IgD-negative memory B cell (primary cell): ENCODE measurements at regions not wholly inside any gene's neighbourhood (a gene's known extent, or its start where the extent isn't known, plus 50 kb on each side); places are given as distances from the start of the nearest gene placed in this dataset.
"Not testable (repeated sequence)": the region's sequence is repeated elsewhere in the genome, so short reads cannot be mapped to it uniquely, and the experiment has no call there.

ENCODE experiments used
- H3K27ac Mint-ChIP-seq, 3 donors: one replicate each; pipeline ENCODE4 v1.8.0; 2020 to 2022; ENCODE audit warnings: mild to moderate bottlenecking in 3 of 3, mixed read lengths in 3 of 3, moderate library complexity in 1 of 3
- H3K27me3 Mint-ChIP-seq: one replicate; pipeline ENCODE4 v1.8.0; 2021; ENCODE audit warnings: mixed read lengths
- H3K36me3 Mint-ChIP-seq: one replicate; pipeline ENCODE4 v1.8.0; 2020; ENCODE audit warnings: mild to moderate bottlenecking, mixed read lengths
- H3K4me1 Mint-ChIP-seq, 3 donors: one replicate each; pipeline ENCODE4 v1.8.0; 2020 to 2022; ENCODE audit warnings: mixed read lengths in 3 of 3, mild to moderate bottlenecking in 1 of 3
- H3K4me3 Mint-ChIP-seq, 4 donors: one replicate each; pipeline ENCODE4 v1.8.0; 2020 to 2022; ENCODE audit warnings: mild to moderate bottlenecking in 4 of 4, mixed read lengths in 4 of 4, moderate library complexity in 3 of 4
- H3K9me3 Mint-ChIP-seq, 3 donors: one replicate each; pipeline ENCODE4 v1.8.0; 2020 to 2021; ENCODE audit warnings: mixed read lengths in 3 of 3, mild to moderate bottlenecking in 1 of 3

DNA sequence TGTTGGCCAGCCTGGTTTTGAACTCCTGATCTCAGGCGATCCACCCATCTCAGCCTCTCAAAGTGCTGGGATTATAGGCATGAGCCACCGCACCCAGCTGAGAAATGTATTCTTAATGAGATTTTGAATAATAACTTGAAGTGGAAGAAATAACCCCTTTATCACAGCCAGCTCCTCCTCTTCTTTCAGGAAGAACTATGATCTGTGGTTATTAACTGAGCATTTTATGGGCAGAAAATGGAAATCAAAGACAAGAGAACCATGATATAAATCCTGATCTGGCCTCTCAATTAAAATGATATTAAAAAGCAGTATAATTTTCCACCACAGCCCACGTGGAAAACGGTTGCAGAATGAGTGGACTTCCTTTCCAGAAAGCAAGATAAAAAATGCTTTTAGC, 206.6 kb downstream of the PRELID2 start:
- H3K4me3 Mint-ChIP-seq: no peak overlapping the region
- no peaks in the 10 kb centered on the region for H3K27me3 Mint-ChIP-seq
- no peaks in the 10 kb centered on the region for H3K4me1 Mint-ChIP-seq

GRCh38 chr5:145619806-145620310, 215.3 kb downstream of the PRELID2 start:
- Mint-ChIP-seq H3K27me3 (no peaks in the 10 kb centered on the region), H3K27ac (no peak overlapping the region), H3K9me3 (peaks cover 3 to 8% (median 4%) of the 10 kb centered on the region in 3 donors), H3K4me1 (no peaks in the 10 kb centered on the region), H3K4me3 (no peak overlapping the region), H3K36me3 (no peaks in the 10 kb centered on the region)

More for the DNA sequence above, 206.6 kb downstream of the PRELID2 start:
- H3K27ac Mint-ChIP-seq: no peak overlapping the region
- H3K9me3 Mint-ChIP-seq: peaks cover 3 to 7% (median 4%) of the 10 kb centered on the region in 3 donors
- H3K36me3 Mint-ChIP-seq: no peaks in the 10 kb centered on the region

DNA sequence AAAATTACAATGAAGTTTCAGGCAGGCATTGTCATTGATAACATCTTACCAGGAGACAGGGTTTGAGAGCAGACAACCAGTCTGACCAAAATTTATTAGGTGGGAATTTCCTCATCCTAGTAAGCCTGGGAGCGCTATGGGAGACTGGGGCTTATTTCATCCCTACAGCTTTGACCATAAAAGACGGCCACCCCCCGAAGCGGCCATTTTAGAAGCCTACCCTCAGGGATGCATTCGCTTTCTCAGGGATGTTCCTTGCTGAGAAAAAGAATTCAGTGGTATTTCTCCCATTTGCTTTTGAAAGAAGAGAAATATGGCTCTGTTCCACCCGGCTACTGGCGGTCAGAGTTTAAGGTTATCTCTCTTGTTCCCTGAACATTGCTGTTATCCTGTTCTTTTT, 218.4 kb downstream of the PRELID2 start:
- H3K27ac Mint-ChIP-seq, H3K36me3 Mint-ChIP-seq, H3K4me3 Mint-ChIP-seq, H3K4me1 Mint-ChIP-seq, H3K27me3 Mint-ChIP-seq: not testable (repeated sequence)
- peaks cover 3 to 12% (median 4%) of the 10 kb centered on the region in 3 donors for H3K9me3 Mint-ChIP-seq

- peaks cover 1% of the 10 kb centered on the region for H3K36me3 Mint-ChIP-seq
- no peaks in the 10 kb centered on the region for H3K4me1 Mint-ChIP-seq
- no peak overlapping the region for H3K27ac Mint-ChIP-seq
- H3K27me3 Mint-ChIP-seq: no peaks in the 10 kb centered on the region
- no peak overlapping the region for H3K4me3 Mint-ChIP-seq
- H3K9me3 Mint-ChIP-seq: peaks cover 2 to 6% (median 3%) of the 10 kb centered on the region in 3 donors
These were observed 236.2 kb downstream of the PRELID2 start for GRCh38 chr5:145598983-145599382.

GRCh38 chr5:145598184-145598583, 237.0 kb downstream of the PRELID2 start:
- Mint-ChIP-seq H3K4me1 (no peaks in the 10 kb centered on the region), H3K36me3 (peaks cover 1% of the 10 kb centered on the region), H3K4me3 (no peak overlapping the region), H3K9me3 (peaks cover 0 to 6% (median under 1%) of the 10 kb centered on the region in 3 donors), H3K27ac (no peak overlapping the region), H3K27me3 (no peaks in the 10 kb centered on the region)

- no peak overlapping the region for H3K4me3 Mint-ChIP-seq
- H3K36me3 Mint-ChIP-seq: peaks cover 1% of the 10 kb centered on the region
- peaks cover 3% of the 10 kb centered on the region for H3K27me3 Mint-ChIP-seq
- peaks cover 0 to 2% (median 1%) of the 10 kb centered on the region in 3 donors for H3K9me3 Mint-ChIP-seq
- no peaks in the 10 kb centered on the region for H3K4me1 Mint-ChIP-seq
- no peak overlapping the region for H3K27ac Mint-ChIP-seq
These were observed 243.6 kb downstream of the PRELID2 start for GRCh38 chr5:145591578-145591977.

GRCh38 chr5:145589063-145589462, 246.1 kb downstream of the PRELID2 start:
- H3K36me3 Mint-ChIP-seq: no peaks in the 10 kb centered on the region

DNA sequence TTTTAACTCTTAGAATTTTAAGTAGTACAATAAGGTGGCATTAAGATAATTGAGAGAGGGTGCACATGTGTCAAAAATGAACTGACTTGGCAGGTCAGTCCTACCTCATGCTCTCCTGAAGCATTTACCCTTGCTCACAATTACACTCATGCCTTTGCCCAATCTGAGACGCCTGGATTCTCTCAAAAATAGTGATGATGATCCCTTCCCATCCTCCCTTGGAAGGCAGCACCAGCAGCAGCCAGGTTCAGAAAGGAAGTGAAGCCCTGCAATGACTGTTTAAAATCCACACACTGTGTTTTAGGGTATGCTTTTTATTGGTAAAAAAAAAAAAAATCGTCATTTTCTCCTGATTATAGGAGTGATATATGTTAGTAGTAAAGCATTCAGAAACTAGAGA, 246.6 kb downstream of the PRELID2 start:
- no peaks in the 10 kb centered on the region for H3K4me1 Mint-ChIP-seq
- H3K27me3 Mint-ChIP-seq: peaks cover 3% of the 10 kb centered on the region
- H3K27ac Mint-ChIP-seq: no peak overlapping the region
- peaks cover 2 to 4% (median 3%) of the 10 kb centered on the region in 3 donors for H3K9me3 Mint-ChIP-seq
- H3K36me3 Mint-ChIP-seq: no peaks in the 10 kb centered on the region
- no peak overlapping the region for H3K4me3 Mint-ChIP-seq

More at GRCh38 chr5:145589063-145589462, 246.1 kb downstream of the PRELID2 start:
- peaks cover 0 to 3% (median 2%) of the 10 kb centered on the region in 3 donors for H3K9me3 Mint-ChIP-seq
- H3K4me3 Mint-ChIP-seq: no peak overlapping the region
- H3K27ac Mint-ChIP-seq: no peak overlapping the region
- H3K4me1 Mint-ChIP-seq: no peaks in the 10 kb centered on the region
- H3K27me3 Mint-ChIP-seq: peaks cover 3% of the 10 kb centered on the region

DNA sequence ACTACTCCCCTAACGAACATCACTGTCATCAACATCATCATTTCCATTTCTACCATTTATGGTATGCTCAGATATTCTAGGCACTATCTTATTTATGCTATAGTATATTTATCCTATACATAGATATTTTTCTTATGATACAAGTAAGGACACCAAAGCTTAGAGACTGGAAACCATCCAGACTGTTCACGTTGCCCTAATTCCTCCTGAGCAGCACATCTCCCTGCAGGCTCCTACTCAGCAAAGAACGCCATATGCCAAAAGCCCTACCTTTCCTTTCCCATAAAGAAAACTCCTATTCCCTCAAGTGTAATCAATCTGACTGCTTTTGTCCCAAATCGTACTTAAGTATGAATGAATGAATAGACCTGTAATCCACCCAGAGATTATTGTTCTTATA, 247.0 kb downstream of the PRELID2 start:
- no peak overlapping the region for H3K27ac Mint-ChIP-seq
- peaks cover 3% of the 10 kb centered on the region for H3K27me3 Mint-ChIP-seq
- peaks cover 2 to 7% (median 3%) of the 10 kb centered on the region in 3 donors for H3K9me3 Mint-ChIP-seq
- no peak overlapping the region for H3K4me3 Mint-ChIP-seq
- H3K36me3 Mint-ChIP-seq: no peaks in the 10 kb centered on the region
- no peaks in the 10 kb centered on the region for H3K4me1 Mint-ChIP-seq

DNA sequence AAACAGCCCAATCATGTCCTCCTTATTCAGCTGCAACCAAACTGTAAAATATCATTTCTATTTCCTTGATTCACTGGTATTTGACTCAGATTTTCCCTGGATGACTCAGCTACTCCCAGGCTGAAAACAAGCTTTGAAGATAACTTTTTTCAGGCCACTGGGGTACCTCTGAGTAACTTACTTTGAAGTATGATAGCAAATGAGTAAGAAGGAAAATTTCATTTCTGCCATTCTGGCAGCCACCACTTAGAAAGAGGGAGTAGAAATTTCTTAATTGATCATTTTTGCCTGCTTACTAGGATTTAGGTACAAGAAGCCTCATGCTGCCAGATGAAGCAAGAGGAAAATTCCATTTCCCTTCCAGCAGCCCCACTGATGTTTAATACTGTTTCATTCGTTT, 247.4 kb downstream of the PRELID2 start:
- Mint-ChIP-seq H3K4me3 (no peak overlapping the region), H3K27me3 (peaks cover 3% of the 10 kb centered on the region), H3K4me1 (no peaks in the 10 kb centered on the region), H3K36me3 (no peaks in the 10 kb centered on the region), H3K9me3 (peaks cover 2 to 7% (median 3%) of the 10 kb centered on the region in 3 donors), H3K27ac (no peak overlapping the region)

DNA sequence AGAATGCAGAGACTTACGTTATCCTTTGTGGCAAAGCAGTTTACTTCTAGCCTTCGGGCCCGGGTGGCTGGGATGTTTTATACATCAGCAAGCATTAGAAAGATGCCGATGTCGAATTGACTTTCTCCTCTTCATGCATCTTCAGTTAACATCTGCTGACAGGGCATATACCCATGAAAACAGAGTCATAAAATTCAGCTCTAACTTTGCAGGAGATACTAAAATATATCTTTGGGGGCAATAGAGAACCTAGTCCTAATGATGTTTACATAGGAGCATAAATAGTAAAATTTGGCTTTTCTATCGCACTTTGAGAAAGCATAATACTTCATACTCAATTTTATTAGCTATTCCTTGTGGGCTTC, 247.9 kb downstream of the PRELID2 start:
- no peak overlapping the region for H3K27ac Mint-ChIP-seq
- no peaks in the 10 kb centered on the region for H3K36me3 Mint-ChIP-seq
- peaks cover 2 to 7% (median 5%) of the 10 kb centered on the region in 3 donors for H3K9me3 Mint-ChIP-seq
- H3K4me1 Mint-ChIP-seq: no peaks in the 10 kb centered on the region
- no peak overlapping the region for H3K4me3 Mint-ChIP-seq
- peaks cover 3% of the 10 kb centered on the region for H3K27me3 Mint-ChIP-seq

GRCh38 chr5:145586661-145587307, 248.4 kb downstream of the PRELID2 start:
- H3K36me3 Mint-ChIP-seq: no peaks in the 10 kb centered on the region

DNA sequence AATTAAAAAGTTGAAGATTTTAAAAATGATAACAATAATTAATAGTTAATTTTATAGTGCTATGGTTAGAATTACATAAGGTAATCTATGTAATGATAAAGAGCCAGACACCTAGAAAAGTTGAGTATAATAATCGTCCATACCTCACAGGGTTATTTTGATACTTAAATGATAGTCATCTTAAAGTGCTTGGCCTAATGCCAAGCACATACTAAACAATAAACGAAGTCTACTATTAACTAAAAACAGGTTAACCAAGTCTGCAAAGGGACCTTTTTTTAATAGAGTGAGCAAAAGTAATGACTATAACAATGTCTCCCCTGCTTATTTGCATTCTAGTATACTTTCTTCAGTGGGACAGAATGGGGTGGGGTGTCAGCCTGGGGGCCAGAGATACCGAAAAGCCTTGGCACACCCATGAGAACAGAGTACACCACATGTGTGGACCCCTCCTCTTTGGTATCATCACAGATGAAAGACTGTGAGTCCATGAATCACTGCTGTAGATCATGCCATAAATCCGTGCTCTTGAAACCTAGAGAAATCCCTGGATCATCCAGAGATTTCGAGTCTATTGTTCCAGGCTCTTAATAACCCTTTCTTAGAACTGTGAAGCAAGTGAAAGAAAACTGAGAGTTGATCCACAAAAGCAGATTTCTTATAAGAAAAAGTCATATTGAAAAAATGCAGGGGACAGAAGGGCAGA, 249.5 kb downstream of the PRELID2 start:
- no peaks in the 10 kb centered on the region for H3K4me1 Mint-ChIP-seq

More at GRCh38 chr5:145586661-145587307, 248.4 kb downstream of the PRELID2 start:
- Mint-ChIP-seq H3K9me3 (peaks cover 2 to 7% (median 5%) of the 10 kb centered on the region in 3 donors), H3K27me3 (peaks cover 3% of the 10 kb centered on the region), H3K4me3 (no peak overlapping the region), H3K4me1 (no peaks in the 10 kb centered on the region), H3K27ac (no peak overlapping the region)

GRCh38 chr5:145579301-145579700, 255.8 kb downstream of the PRELID2 start:
- Mint-ChIP-seq H3K4me1 (no peaks in the 10 kb centered on the region), H3K36me3 (no peaks in the 10 kb centered on the region), H3K4me3 (no peak overlapping the region), H3K27me3 (no peaks in the 10 kb centered on the region), H3K27ac (no peak overlapping the region), H3K9me3 (peaks cover 4 to 26% (median 9%) of the 10 kb centered on the region in 3 donors)

More for the DNA sequence above, 249.5 kb downstream of the PRELID2 start:
- peaks cover 0 to 7% (median 5%) of the 10 kb centered on the region in 3 donors for H3K9me3 Mint-ChIP-seq
- no peaks in the 10 kb centered on the region for H3K36me3 Mint-ChIP-seq
- H3K4me3 Mint-ChIP-seq: no peak overlapping the region
- H3K27ac Mint-ChIP-seq: no peak overlapping the region
- H3K27me3 Mint-ChIP-seq: no peaks in the 10 kb centered on the region

DNA sequence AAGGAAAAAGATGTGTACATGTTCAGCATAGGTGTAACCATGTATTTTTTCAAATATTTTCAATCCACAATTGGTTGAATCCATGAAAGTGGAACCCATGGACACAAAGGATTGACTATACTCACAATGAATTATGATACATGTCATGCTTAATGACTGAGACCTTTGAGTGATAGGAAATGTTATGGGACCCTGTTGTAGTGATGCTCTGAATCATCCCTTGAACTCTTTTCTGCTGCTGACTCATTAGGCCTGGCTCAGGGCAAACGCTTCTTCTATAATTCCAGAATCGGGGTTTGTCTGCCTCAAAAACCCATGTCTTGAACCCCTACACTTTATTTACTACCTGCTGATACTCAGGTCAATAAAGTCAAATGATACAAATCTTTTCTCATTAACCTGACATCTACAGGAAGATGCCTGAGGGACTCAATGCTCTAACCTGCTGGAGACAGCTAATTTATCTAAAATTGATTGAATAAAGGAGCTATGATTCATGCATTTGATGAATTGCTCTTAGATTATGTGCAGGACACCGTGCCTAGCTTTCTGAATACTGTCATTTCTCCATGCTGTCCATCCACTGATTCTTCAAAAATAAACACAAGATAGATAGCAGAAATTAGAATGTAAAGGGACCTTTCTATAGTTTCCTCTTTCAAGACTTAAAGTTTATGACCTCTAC, 260.1 kb downstream of the PRELID2 start:
- Mint-ChIP-seq H3K27me3 (no peaks in the 10 kb centered on the region), H3K27ac (no peak overlapping the region), H3K36me3 (no peaks in the 10 kb centered on the region), H3K9me3 (peaks cover 5 to 19% (median 12%) of the 10 kb centered on the region in 3 donors), H3K4me3 (no peak overlapping the region), H3K4me1 (no peaks in the 10 kb centered on the region)
